ENCODE measurements at regions not wholly inside any gene's neighbourhood (a gene's known extent, or its start where the extent isn't known, plus 50 kb on each side); places are given as distances from the start of the nearest gene placed in this dataset.
"Not testable (repeated sequence)": the region's sequence is repeated elsewhere in the genome, so short reads cannot be mapped to it uniquely, and the experiment has no call there.

- ATAC-seq = not testable (repeated sequence)
These were observed 1212.3 kb downstream of the TMEM121 start for GRCh38 chr14:106738598-106739258.

GRCh38 chr14:106741086-106741827, 1214.9 kb downstream of the TMEM121 start:
- not testable (repeated sequence) for ATAC-seq

DNA sequence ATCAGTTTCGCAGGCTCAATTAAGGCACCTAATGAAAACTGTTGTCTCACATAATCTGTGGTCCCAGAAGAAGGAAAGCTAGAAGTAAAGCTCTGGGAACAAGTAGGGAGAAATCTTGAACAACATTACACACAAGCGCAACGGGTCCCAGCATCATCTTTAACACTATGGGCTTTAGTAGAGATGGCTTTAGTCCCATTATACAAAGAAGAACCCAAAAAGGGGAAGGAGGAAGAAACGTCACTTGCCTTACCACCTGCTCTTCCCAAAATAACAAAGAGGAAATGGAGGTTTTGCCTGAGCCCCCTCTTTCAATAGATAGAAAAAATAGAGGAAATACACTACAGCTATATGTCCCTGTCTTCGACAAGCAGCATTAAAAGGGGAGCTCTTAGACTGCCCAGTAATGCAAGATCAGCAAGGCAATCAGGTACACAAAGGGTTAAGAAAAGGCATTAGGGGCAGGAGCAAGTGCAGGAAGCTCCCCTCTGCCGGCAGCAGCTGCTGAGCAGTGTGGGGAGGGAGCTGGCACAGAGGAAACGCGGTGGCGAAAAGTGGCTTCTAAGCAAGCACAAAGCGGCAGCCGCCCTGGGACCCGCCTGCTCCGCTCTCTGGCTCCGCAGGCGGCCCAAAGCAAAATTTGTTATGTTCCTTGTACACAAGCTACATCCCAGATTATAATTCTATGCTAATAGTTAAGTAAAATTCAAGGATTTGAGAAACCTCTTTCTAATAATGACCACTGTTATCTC, 1218.8 kb downstream of the TMEM121 start:
- ATAC-seq = not testable (repeated sequence)

DNA sequence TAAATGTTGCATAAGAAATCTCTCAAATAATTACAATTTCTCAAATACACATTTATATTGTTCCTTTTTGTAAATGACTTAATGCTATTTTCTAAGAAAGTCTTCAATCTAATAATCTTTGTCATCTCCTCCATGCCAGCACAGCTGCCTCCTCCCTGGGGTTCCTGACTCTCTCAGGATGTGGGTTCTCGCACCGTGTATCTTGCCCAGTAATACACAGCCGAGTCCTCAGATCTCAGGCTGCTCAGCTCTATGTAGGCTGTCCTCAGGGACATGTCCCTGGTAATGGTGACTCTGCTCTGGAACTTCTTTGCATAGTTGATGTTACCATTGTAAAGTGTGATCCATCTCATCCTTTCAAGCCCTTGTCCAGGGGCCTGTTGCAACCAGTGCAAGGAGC, 1223.7 kb downstream of the TMEM121 start:
- not testable (repeated sequence) for ATAC-seq

- not testable (repeated sequence) for ATAC-seq
These were observed 1227.4 kb downstream of the TMEM121 start for GRCh38 chr14:106753751-106754150.

DNA sequence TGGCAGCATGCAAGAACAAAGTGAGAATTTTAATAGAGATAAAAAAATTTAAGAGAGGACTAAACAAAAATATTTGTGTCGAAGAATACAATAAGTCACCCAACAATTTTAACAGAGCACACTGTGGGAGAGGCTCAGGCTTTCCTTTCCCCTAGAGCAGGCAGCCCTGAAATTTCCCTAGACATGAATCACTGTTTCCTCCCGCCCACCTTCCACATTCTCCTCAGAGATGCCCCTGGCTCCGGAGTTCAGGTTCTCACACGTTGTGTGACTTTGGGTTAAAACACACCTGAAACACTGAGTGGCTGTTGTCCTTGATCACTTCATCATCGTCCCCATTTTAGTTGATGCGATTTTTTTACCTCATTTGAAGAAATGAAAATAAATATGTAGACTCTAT, 1231.1 kb downstream of the TMEM121 start:
- not testable (repeated sequence) for ATAC-seq

DNA sequence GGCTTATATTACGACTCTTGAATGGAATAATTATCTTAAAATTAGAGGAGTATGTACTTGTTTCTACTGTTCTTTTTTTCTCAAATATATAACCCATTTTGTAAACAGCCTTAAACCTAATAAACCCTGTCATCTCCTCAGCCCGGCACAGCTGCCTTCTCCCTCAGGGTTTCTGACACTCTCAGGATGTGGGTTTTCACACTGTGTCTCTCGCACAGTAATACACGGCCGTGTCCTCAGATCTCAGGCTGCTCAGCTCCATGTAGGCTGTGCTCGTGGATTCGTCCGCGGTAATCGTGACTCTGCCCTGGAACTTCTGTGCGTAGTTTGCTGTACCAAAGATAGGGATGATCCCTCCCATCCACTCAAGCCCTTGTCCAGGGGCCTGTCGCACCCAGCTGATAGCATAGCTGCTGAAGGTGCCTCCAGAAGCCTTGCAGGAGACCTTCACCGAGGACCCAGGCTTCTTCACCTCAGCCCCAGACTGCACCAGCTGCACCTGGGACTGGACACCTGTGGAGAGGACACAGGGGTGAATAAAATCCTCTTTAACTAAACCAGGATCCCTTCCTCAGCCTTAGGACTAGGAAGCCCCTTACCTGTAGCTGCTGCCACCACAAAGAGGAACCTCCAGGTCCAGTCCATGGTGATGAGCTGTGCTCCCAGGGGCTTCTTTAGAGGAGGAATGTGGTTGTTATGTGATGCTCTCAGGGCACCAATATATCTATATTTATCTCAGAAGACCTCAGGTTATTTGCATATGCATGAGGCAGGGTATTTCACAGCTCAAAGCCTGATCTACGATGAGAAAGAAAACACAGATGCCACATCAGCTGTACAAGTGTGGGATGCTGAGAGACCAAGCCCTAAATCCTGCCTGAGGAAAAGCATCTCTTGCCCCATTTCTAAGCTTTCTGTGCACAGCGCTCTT, 1235.8 kb downstream of the TMEM121 start:
- not testable (repeated sequence) for ATAC-seq

DNA sequence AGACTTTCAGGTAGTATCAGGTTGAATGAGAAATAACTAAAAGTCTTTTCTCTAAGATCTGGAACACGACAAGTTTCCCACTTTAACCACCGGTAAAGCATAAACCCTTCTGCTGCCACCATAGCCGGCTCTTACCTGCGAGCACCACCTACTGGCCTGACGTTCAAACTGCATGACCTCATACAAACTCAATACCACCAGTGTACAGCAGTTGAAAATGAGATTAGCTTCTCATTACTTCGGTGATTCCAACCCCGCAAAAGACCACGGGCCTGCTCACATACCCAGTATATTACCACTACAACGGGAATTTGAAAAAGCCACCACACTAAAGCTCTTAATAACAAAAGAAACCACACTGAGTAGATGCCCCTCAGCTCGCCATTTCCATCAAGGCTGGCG, 1238.6 kb downstream of the TMEM121 start:
- peak; percentile 98 for ATAC-seq

DNA sequence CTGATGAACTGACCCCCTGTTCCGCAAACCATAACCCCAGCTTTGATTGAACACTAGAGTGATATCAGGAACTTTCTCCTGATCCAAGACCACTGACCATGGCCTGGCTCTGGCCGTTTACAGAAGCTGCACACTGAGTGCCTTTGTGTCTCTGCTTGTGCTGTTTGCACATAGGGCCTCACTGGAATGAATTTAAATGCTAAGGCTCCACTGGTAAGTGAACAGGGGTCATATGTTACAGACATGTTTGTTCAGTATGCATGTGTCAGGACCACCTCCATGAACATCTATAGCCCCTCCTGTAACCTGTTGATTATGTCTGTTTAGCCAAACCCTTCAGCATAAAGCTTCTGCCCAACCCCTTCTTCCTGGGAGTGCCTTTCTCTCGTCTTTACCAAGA, 1239.8 kb downstream of the TMEM121 start:
- TF ChIP-seq, protein P1, sequence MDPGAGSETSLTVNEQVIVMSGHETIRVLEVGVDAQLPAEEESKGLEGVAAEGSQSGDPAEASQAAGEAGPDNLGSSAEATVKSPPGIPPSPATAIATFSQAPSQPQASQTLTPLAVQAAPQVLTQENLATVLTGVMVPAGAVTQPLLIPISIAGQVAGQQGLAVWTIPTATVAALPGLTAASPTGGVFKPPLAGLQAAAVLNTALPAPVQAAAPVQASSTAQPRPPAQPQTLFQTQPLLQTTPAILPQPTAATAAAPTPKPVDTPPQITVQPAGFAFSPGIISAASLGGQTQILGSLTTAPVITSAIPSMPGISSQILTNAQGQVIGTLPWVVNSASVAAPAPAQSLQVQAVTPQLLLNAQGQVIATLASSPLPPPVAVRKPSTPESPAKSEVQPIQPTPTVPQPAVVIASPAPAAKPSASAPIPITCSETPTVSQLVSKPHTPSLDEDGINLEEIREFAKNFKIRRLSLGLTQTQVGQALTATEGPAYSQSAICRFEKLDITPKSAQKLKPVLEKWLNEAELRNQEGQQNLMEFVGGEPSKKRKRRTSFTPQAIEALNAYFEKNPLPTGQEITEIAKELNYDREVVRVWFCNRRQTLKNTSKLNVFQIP (CRISPR knock-in tag; IDR thresholded peaks at IDR 0.05; ENCODE audit: borderline replicate concordance, low read depth) = no peak
- TF ChIP-seq ZFP3 (CRISPR knock-in tag; IDR thresholded peaks at IDR 0.05) (no peak), ESRRG (CRISPR knock-in tag; IDR thresholded peaks at IDR 0.05) (no peak), SNAI2 (CRISPR knock-in tag; IDR thresholded peaks at IDR 0.05) (no peak), ZFP30 (CRISPR knock-in tag; IDR thresholded peaks at IDR 0.05) (no peak), ZNF70 (CRISPR knock-in tag; IDR thresholded peaks at IDR 0.05) (no peak), CSDC2 (CRISPR knock-in tag; IDR thresholded peaks at IDR 0.05) (no peak), ISL1 (CRISPR knock-in tag; IDR thresholded peaks at IDR 0.05) (no peak), ZC3H10 (CRISPR knock-in tag; IDR thresholded peaks at IDR 0.05) (no peak), TCF4 (CRISPR knock-in tag; IDR thresholded peaks at IDR 0.05; ENCODE audit: borderline replicate concordance) (no peak), PPARA (CRISPR knock-in tag; IDR thresholded peaks at IDR 0.05; ENCODE audit: borderline replicate concordance) (no peak), ZNF8 (CRISPR knock-in tag; IDR thresholded peaks at IDR 0.05) (no peak), GLIS3 (CRISPR knock-in tag; IDR thresholded peaks at IDR 0.05) (no peak), ARNTL (CRISPR knock-in tag; IDR thresholded peaks at IDR 0.05; ENCODE audit: borderline replicate concordance, low read depth) (no peak), TOX (CRISPR knock-in tag; IDR thresholded peaks at IDR 0.05; ENCODE audit: borderline replicate concordance) (no peak), ZNF565 (CRISPR knock-in tag; conservative IDR thresholded peaks at IDR 0.05; ENCODE audit: low read depth) (no peak)
- TF ChIP-seq, protein P2, sequence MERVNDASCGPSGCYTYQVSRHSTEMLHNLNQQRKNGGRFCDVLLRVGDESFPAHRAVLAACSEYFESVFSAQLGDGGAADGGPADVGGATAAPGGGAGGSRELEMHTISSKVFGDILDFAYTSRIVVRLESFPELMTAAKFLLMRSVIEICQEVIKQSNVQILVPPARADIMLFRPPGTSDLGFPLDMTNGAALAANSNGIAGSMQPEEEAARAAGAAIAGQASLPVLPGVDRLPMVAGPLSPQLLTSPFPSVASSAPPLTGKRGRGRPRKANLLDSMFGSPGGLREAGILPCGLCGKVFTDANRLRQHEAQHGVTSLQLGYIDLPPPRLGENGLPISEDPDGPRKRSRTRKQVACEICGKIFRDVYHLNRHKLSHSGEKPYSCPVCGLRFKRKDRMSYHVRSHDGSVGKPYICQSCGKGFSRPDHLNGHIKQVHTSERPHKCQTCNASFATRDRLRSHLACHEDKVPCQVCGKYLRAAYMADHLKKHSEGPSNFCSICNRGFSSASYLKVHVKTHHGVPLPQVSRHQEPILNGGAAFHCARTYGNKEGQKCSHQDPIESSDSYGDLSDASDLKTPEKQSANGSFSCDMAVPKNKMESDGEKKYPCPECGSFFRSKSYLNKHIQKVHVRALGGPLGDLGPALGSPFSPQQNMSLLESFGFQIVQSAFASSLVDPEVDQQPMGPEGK (CRISPR knock-in tag; IDR thresholded peaks at IDR 0.05; ENCODE audit: borderline replicate concordance) = no peak

DNA sequence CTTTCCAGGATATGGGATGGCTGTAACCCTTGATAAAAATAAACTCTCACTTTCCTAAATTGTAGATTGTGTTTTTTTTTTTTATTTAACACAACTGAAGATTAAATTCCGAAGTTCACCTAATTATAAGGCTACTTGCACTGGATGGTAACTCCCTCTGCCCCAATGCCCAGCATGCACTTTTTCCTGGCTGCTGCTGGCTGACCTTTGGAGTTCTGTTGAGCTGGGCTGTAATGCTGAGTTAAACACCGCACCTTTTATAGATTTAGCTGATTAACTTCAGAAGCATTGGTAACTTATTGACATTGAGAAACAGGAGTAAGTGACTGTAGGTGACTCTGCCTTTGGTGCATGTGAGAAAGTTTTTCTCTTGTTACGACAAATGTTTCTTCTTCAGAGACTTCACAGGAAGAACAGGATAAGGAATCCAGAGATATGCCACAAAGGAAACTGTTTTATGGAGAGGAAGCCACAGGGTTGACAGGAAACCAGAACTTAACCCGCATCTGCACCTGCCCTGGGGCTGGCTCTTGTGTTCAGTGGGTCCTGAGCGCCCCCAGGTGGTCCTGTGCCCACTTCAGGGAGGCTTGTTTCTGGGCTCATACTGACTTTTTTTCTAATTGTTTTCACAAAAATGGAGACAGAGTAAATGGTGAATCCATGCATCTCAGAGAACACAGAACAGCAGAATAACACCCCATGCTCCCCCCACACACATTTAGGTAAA, 1240.3 kb downstream of the TMEM121 start:
- ATAC-seq = not testable (repeated sequence)

More for the DNA sequence above, 1239.8 kb downstream of the TMEM121 start:
- no peak for ATAC-seq

GRCh38 chr14:106768230-106768629, 1241.8 kb downstream of the TMEM121 start:
- not testable (repeated sequence) for ATAC-seq
